Fibroblast of peridontal ligament (primary cell): ENCODE measurements at regions not wholly inside any gene's neighbourhood (a gene's known extent, or its start where the extent isn't known, plus 50 kb on each side); places are given as distances from the start of the nearest gene placed in this dataset.
"Not testable (repeated sequence)": the region's sequence is repeated elsewhere in the genome, so short reads cannot be mapped to it uniquely, and the experiment has no call there.

ENCODE experiments used
- DNase-seq: peaks from one replicate; pipeline ENCODE4 v3.0.0-alpha.2; 2010; ENCODE audit errors: extremely low read depth

- no peak for DNase-seq
Measured at GRCh38 chr3:34483311-34483887, 685.0 kb downstream of the PDCD6IP start.

- no peak for DNase-seq
Measured at GRCh38 chr3:34504366-34504765, 705.9 kb downstream of the PDCD6IP start.

- no peak for DNase-seq
Measured at GRCh38 chr3:34504775-34505174, 706.3 kb downstream of the PDCD6IP start.

GRCh38 chr3:34508732-34509131 is 710.3 kb downstream of the PDCD6IP start:
- no peak for DNase-seq

GRCh38 chr3:34511891-34512290 is 713.5 kb downstream of the PDCD6IP start:
- DNase-seq, result no peak

GRCh38 chr3:34519008-34519407 is 720.6 kb downstream of the PDCD6IP start:
- DNase-seq, result not testable (repeated sequence)

GRCh38 chr3:34531156-34531555 is 732.7 kb downstream of the PDCD6IP start:
- no peak for DNase-seq

GRCh38 chr3:34533451-34533850 is 735.0 kb downstream of the PDCD6IP start:
- DNase-seq, result no peak

- DNase-seq, result no peak
Measured at GRCh38 chr3:34534013-34534412, 735.6 kb downstream of the PDCD6IP start.

- no peak for DNase-seq
Measured at GRCh38 chr3:34544136-34544535, 745.7 kb downstream of the PDCD6IP start.

- no peak for DNase-seq
Measured at GRCh38 chr3:34547297-34547920, 749.0 kb downstream of the PDCD6IP start.

- DNase-seq, result no peak
Measured at GRCh38 chr3:34567266-34567665, 768.8 kb downstream of the PDCD6IP start.

- DNase-seq, result no peak
Measured at GRCh38 chr3:34568766-34569165, 770.3 kb downstream of the PDCD6IP start.

- DNase-seq, result no peak
Measured at GRCh38 chr3:34569437-34569836, 771.0 kb downstream of the PDCD6IP start.

GRCh38 chr3:34570916-34571705 is 772.7 kb downstream of the PDCD6IP start:
- no peak for DNase-seq

- DNase-seq, result no peak
Measured at GRCh38 chr3:34571714-34572113, 773.3 kb downstream of the PDCD6IP start.

- DNase-seq, result no peak
Measured at GRCh38 chr3:34575776-34576175, 777.3 kb downstream of the PDCD6IP start.

- DNase-seq, result no peak
Measured at GRCh38 chr3:34582055-34582454, 783.6 kb downstream of the PDCD6IP start.

- DNase-seq, result no peak
Measured at GRCh38 chr3:34583451-34583850, 785.0 kb downstream of the PDCD6IP start.

- DNase-seq, result no peak
Measured at GRCh38 chr3:34584971-34585370, 786.5 kb downstream of the PDCD6IP start.

- no peak for DNase-seq
Measured at GRCh38 chr3:34599595-34599994, 801.2 kb downstream of the PDCD6IP start.

- no peak for DNase-seq
Measured at GRCh38 chr3:34619990-34620389, 821.6 kb downstream of the PDCD6IP start.

- no peak for DNase-seq
Measured at GRCh38 chr3:34626699-34627098, 828.3 kb downstream of the PDCD6IP start.
